IMR-90 (cell line): ENCODE measurements at regions not wholly inside any gene's neighbourhood (a gene's known extent, or its start where the extent isn't known, plus 50 kb on each side); places are given as distances from the start of the nearest gene placed in this dataset.

ENCODE experiments used
- ATAC-seq: fragments of 200-7000 bp; cut with Tn5 transposase; 2 replicates; pipeline ENCODE4 v1.9.1; 2020; ENCODE audit warnings: low read depth, mild to moderate bottlenecking, moderate library complexity
- BruUV-seq: library from RNA; stranded (reverse); fragments of 400-500 nt; replicated peaks from 2 replicates; lab custom pipeline; 2021; lab: Mats Ljungman, UMichigan
- CTCF ChIA-PET: fragments of 300-600 bp; formaldehyde crosslinking; extraction: SDS; loops from one replicate; lab custom pipeline; 2021; ENCODE audit warnings: antibody characterized with exemption; lab: Yijun Ruan, JAX
- POLR2A ChIA-PET: fragments of 300-600 bp; sonication (Branson Sonifier 250); formaldehyde crosslinking; loops from one replicate; lab custom pipeline; 2022; ENCODE audit warnings: antibody characterized with exemption; ENCODE audit not compliant: unreplicated experiment; lab: Charles Lee
- DNase-seq: peaks from one replicate; pipeline ENCODE4 v3.0.0; 2013
- H2AFZ ChIP-seq: replicated peaks from 2 replicates; pipeline ENCODE3; 2013; ENCODE audit warnings: low read length, mild to moderate bottlenecking; ENCODE audit not compliant: poor library complexity
- H2AK5ac ChIP-seq: 2 replicates; pipeline ENCODE4 v1.6.1; 2013; ENCODE audit warnings: low read depth, low read length, inconsistent platforms
- H2AK9ac ChIP-seq: replicated peaks from 2 replicates; pipeline ENCODE3; 2013; ENCODE audit warnings: mild to moderate bottlenecking, low read depth, low read length, moderate library complexity; ENCODE audit not compliant: poor library complexity
- H2BK120ac ChIP-seq: 2 replicates; pipeline ENCODE4 v1.6.1; 2013; ENCODE audit warnings: low read depth, low read length, inconsistent platforms
- H2BK15ac ChIP-seq: 3 replicates; pipeline ENCODE4 v1.6.1; 2013; ENCODE audit warnings: low read depth, low read length, inconsistent platforms
- H2BK20ac ChIP-seq: 2 replicates; pipeline ENCODE4 v1.6.1; 2013; ENCODE audit warnings: low read depth, mild to moderate bottlenecking, inconsistent platforms, low read length, moderate library complexity
- H2BK5ac ChIP-seq: 2 replicates; pipeline ENCODE4 v1.6.1; 2013; ENCODE audit warnings: mild to moderate bottlenecking, low read depth, low read length, inconsistent platforms; ENCODE audit not compliant: poor library complexity, severe bottlenecking
- H3K14ac ChIP-seq: replicated peaks from 2 replicates; pipeline ENCODE4 v1.6.1; 2013; ENCODE audit warnings: low read depth, low read length, inconsistent platforms
- H3K18ac ChIP-seq: 2 replicates; pipeline ENCODE4 v1.6.1; 2013; ENCODE audit warnings: low read depth, low read length, control low read depth
- H3K23ac ChIP-seq: 2 replicates; pipeline ENCODE4 v1.6.1; 2013; ENCODE audit warnings: low read depth, low read length, inconsistent platforms
- H3K27ac ChIP-seq: 2 replicates; pipeline ENCODE4 v1.5.1; 2013; ENCODE audit warnings: mild to moderate bottlenecking, control low read depth, low read length; ENCODE audit not compliant: insufficient read depth
- H3K27me3 ChIP-seq: 2 replicates; pipeline ENCODE4 v1.6.1; 2013; ENCODE audit warnings: low read length; ENCODE audit not compliant: control insufficient read depth, insufficient read depth
- H3K36me3 ChIP-seq: 2 replicates; pipeline ENCODE4 v1.6.1; 2013; ENCODE audit warnings: low read length, mixed read lengths; ENCODE audit not compliant: control insufficient read depth, insufficient read depth
- H3K4ac ChIP-seq: 2 replicates; pipeline ENCODE4 v1.6.1; 2013; ENCODE audit warnings: low read depth, low read length, inconsistent platforms
- H3K4me1 ChIP-seq: 2 replicates; pipeline ENCODE4 v1.6.1; 2013; ENCODE audit warnings: low read length, mixed read lengths; ENCODE audit not compliant: control insufficient read depth, insufficient read depth
- H3K4me2 ChIP-seq: 2 replicates; pipeline ENCODE4 v1.6.1; 2013; ENCODE audit warnings: low read depth, mild to moderate bottlenecking, control low read depth, low read length, moderate library complexity
- H3K4me3 ChIP-seq: 2 replicates; pipeline ENCODE4 v1.5.1; 2013; ENCODE audit warnings: low read depth, mild to moderate bottlenecking, control low read depth, low read length, moderate library complexity; ENCODE audit not compliant: insufficient read depth
- H3K56ac ChIP-seq: 2 replicates; pipeline ENCODE4 v1.6.1; 2013; ENCODE audit warnings: low read length, inconsistent platforms; ENCODE audit not compliant: insufficient read depth; ENCODE audit errors: extremely low read depth
- H3K79me1 ChIP-seq, 2 experiments: 2 replicates each; pipeline ENCODE4 v1.6.1; 2013; ENCODE audit warnings: low read length in 2 of 2, inconsistent platforms in 1 of 2, low read depth in 1 of 2
- H3K9ac ChIP-seq: 2 replicates; pipeline ENCODE4 v1.6.1; 2013; ENCODE audit warnings: low read depth, low read length, control low read depth
- H3K9me1 ChIP-seq: 2 replicates; pipeline ENCODE4 v1.6.1; 2013; ENCODE audit warnings: low read length, inconsistent platforms; ENCODE audit not compliant: insufficient read depth
- H3K9me3 ChIP-seq: 2 replicates; pipeline ENCODE4 v1.6.1; 2013; ENCODE audit warnings: low read length; ENCODE audit not compliant: control insufficient read depth, insufficient read depth
- H4K20me1 ChIP-seq: 2 replicates; pipeline ENCODE4 v1.6.1; 2013; ENCODE audit warnings: low read length, inconsistent platforms; ENCODE audit not compliant: insufficient read depth
- H4K5ac ChIP-seq: 2 replicates; pipeline ENCODE4 v1.6.1; 2013; ENCODE audit warnings: mild to moderate bottlenecking, low read depth, low read length, control low read depth
- H4K8ac ChIP-seq, 2 experiments: 2 replicates each; pipeline ENCODE4 v1.6.1; 2013; ENCODE audit warnings: low read depth in 2 of 2, low read length in 2 of 2, control low read depth in 1 of 2, inconsistent platforms in 1 of 2
- H4K91ac ChIP-seq: 2 replicates; pipeline ENCODE4 v1.6.1; 2013; ENCODE audit warnings: low read depth, low read length, inconsistent platforms; ENCODE audit not compliant: insufficient read depth
- BHLHE40 ChIP-seq: fragments of 150-350 bp; IDR thresholded peaks from 2 replicates; pipeline ENCODE4 v1.6.1; 2016; ENCODE audit warnings: mild to moderate bottlenecking, low read depth, low read length
- CEBPB ChIP-seq: IDR thresholded peaks from 2 replicates; pipeline ENCODE4 v1.6.1; 2012; ENCODE audit warnings: low read depth, low read length, improper control_type of control experiment
- CHD1 ChIP-seq: IDR thresholded peaks from 2 replicates; pipeline ENCODE4 v1.6.1; 2012; ENCODE audit warnings: low read depth, low read length, improper control_type of control experiment
- CTCF ChIP-seq: conservative IDR thresholded peaks from 2 replicates; pipeline ENCODE4 v1.5.1; 2012; ENCODE audit warnings: mild to moderate bottlenecking, low read depth, low read length, improper control_type of control experiment
- ELK1 ChIP-seq: fragments of 150-350 bp; IDR thresholded peaks from 2 replicates; pipeline ENCODE4 v1.6.1; 2016; ENCODE audit warnings: low read depth, mild to moderate bottlenecking, low read length, moderate library complexity, borderline replicate concordance
- MAFK ChIP-seq: IDR thresholded peaks from 2 replicates; pipeline ENCODE4 v1.6.1; 2012; ENCODE audit warnings: low read depth, low read length, improper control_type of control experiment
- MAZ ChIP-seq: IDR thresholded peaks from 2 replicates; pipeline ENCODE4 v1.6.1; 2012; ENCODE audit warnings: low read depth, mild to moderate bottlenecking, low read length, improper control_type of control experiment, moderate library complexity, borderline replicate concordance
- MXI1 ChIP-seq: IDR thresholded peaks from 2 replicates; pipeline ENCODE4 v1.6.1; 2012; ENCODE audit warnings: low read depth, mild to moderate bottlenecking, low read length, moderate library complexity, borderline replicate concordance
- NFE2L2 ChIP-seq: fragments of 150-350 bp; IDR thresholded peaks from 2 replicates; pipeline ENCODE4 v1.6.1; 2016; ENCODE audit warnings: low read depth, mild to moderate bottlenecking, low read length
- POLR2A ChIP-seq: IDR thresholded peaks from 2 replicates; pipeline ENCODE4 v1.6.1; 2012; ENCODE audit warnings: mild to moderate bottlenecking, low read depth, low read length
- RCOR1 ChIP-seq: IDR thresholded peaks from 2 replicates; pipeline ENCODE4 v1.6.1; 2012; ENCODE audit warnings: mild to moderate bottlenecking, low read length, improper control_type of control experiment; ENCODE audit not compliant: insufficient replicate concordance
- RFX5 ChIP-seq: IDR thresholded peaks from 2 replicates; pipeline ENCODE4 v1.8.0; 2012; ENCODE audit warnings: low read depth, mild to moderate bottlenecking, low read length, moderate library complexity
- SMC3 ChIP-seq: fragments of 150-350 bp; IDR thresholded peaks from 2 replicates; pipeline ENCODE4 v1.6.1; 2016; ENCODE audit warnings: low read depth, mild to moderate bottlenecking, antibody characterized with exemption, low read length, moderate library complexity
- WGBS, 2 experiments: methylation state at CpG; one replicate each; pipeline versions ENCODE4 v1.1.5 to v1.1.7; 2013; ENCODE audit warnings: missing lambda C conversion rate in 2 of 2; ENCODE audit not compliant: insufficient read length in 1 of 2; ENCODE audit errors: extremely low coverage in 2 of 2; 5-methylcytosine and 5-hydroxymethylcytosine counted together
- dilution Hi-C: fragments of 300-500 bp; cut with HindIII; formaldehyde crosslinking; loops from one replicate; pipeline ENCODE4 v1.14.3; 2018; ENCODE audit warnings: low sequenced_read_pairs; ENCODE audit not compliant: unreplicated experiment
- in situ Hi-C: fragments of 300-500 bp; cut with MboI; formaldehyde crosslinking; loops from 3 replicates; pipeline ENCODE4 v1.14.3; 2019; ENCODE audit warnings: low sequenced_read_pairs, inconsistent platforms, mixed read lengths
- intact Hi-C: fragments of 100-400 bp; cut with micrococcal nuclease; formaldehyde crosslinking; loops from 2 replicates; pipeline ENCODE4 v1.10.0; 2022
- TF ChIP-seq, protein P1 (sequence below): fragments of 150-350 bp; IDR thresholded peaks from 2 replicates; pipeline ENCODE4 v1.6.1; 2017; ENCODE audit warnings: mild to moderate bottlenecking, antibody characterized with exemption, low read length, low read depth

- Histone ChIP-seq H2AK9ac (no peak overlapping the region), H2AFZ (no peak overlapping the region), H3K9ac (no peak overlapping the region), H3K18ac (no peak overlapping the region), H2BK20ac (no peak overlapping the region), H3K4me2 (no peak overlapping the region), H3K4ac (no peak overlapping the region), H3K4me3 (no peak overlapping the region), H3K23ac (no peak overlapping the region), H4K8ac (no peak overlapping the region), H3K79me1 (no peaks in the 10 kb centered on the region), H2BK5ac (no peak overlapping the region), H3K56ac (no peak overlapping the region), H3K14ac (no peak overlapping the region), H3K27me3 (no peaks in the 10 kb centered on the region), H4K5ac (no peak overlapping the region), H3K36me3 (no peaks in the 10 kb centered on the region), H2BK120ac (no peak overlapping the region), H3K9me3 (peaks cover 10% of the 10 kb centered on the region), H2BK15ac (no peak overlapping the region), H2AK5ac (no peak overlapping the region), H4K20me1 (no peaks in the 10 kb centered on the region), H3K4me1 (no peaks in the 10 kb centered on the region), H4K91ac (no peak overlapping the region), H3K27ac (no peak overlapping the region), H3K9me1 (no peaks in the 10 kb centered on the region)
- whole genome bisulfite sequencing, 2 experiments = no CpG with 5 or more reads among the region's 2 CpGs
- TF ChIP-seq BHLHE40 (no peak), POLR2A (no peak), MAZ (no peak), CHD1 (no peak), CTCF (no peak), CEBPB (no peak), NFE2L2 (no peak), RFX5 (no peak), RCOR1 (no peak), MAFK (no peak), SMC3 (no peak), MXI1 (no peak), ELK1 (no peak)
- TF ChIP-seq, protein P1, sequence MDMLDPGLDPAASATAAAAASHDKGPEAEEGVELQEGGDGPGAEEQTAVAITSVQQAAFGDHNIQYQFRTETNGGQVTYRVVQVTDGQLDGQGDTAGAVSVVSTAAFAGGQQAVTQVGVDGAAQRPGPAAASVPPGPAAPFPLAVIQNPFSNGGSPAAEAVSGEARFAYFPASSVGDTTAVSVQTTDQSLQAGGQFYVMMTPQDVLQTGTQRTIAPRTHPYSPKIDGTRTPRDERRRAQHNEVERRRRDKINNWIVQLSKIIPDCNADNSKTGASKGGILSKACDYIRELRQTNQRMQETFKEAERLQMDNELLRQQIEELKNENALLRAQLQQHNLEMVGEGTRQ = no peak
- in situ Hi-C loops = no loop called here
- no TSS peak for BruUV-seq
- no peak for ATAC-seq
- ChIA-PET CTCF (no interaction called here), POLR2A (no interaction called here)
- dilution Hi-C loops = no loop called here
- intact Hi-C loops = no loop called here
- no peak for DNase-seq
Measured at GRCh38 chr6:85986681-85987080, 344.0 kb upstream of the SYNCRIP start.
